ENCODE measurements at regions not wholly inside any gene's neighbourhood (a gene's known extent, or its start where the extent isn't known, plus 50 kb on each side); places are given as distances from the start of the nearest gene placed in this dataset.
"Not testable (repeated sequence)": the region's sequence is repeated elsewhere in the genome, so short reads cannot be mapped to it uniquely, and the experiment has no call there.

- Histone ChIP-seq H3K27me3 (ENCODE audit: control insufficient read depth, insufficient read depth) (no peaks in the 10 kb centered on the region), H3K27ac (ENCODE audit: low read length) (no peak overlapping the region), H3K4me1 (ENCODE audit: control insufficient read depth, insufficient read depth, low read length) (no peaks in the 10 kb centered on the region), H3K4me3 (ENCODE audit: low read length) (no peak overlapping the region), H3K9me3 (ENCODE audit: control insufficient read depth, low read length) (no peaks in the 10 kb centered on the region)
- intact Hi-C loops (cut with DNase I), result no loop called here
- ATAC-seq, result peak; percentile 21 to 26
- no peak for DNase-seq
- WGBS, result 66% methylated on average over 9 of the region's 9 CpGs
Measured at GRCh38 chr22:22788460-22789037, 99.1 kb upstream of the IGLL5 start.

GRCh38 chr22:22789233-22789921 is 98.2 kb upstream of the IGLL5 start:
- Histone ChIP-seq H3K4me3 (ENCODE audit: low read length) (no peak overlapping the region), H3K27ac (ENCODE audit: low read length) (no peak overlapping the region), H3K27me3 (ENCODE audit: control insufficient read depth, insufficient read depth) (no peaks in the 10 kb centered on the region), H3K4me1 (ENCODE audit: control insufficient read depth, insufficient read depth, low read length) (no peaks in the 10 kb centered on the region), H3K9me3 (ENCODE audit: control insufficient read depth, low read length) (no peaks in the 10 kb centered on the region)
- 67% methylated on average over 2 of the region's 2 CpGs for WGBS
- ATAC-seq (no peak), DNase-seq (no peak)
- intact Hi-C loops (cut with DNase I), result no loop called here

- ATAC-seq (no peak), DNase-seq (no peak)
- intact Hi-C loops (cut with DNase I), result no loop called here
- Histone ChIP-seq H3K9me3 (ENCODE audit: control insufficient read depth, low read length) (no peaks in the 10 kb centered on the region), H3K27ac (ENCODE audit: low read length) (no peak overlapping the region), H3K4me1 (ENCODE audit: control insufficient read depth, insufficient read depth, low read length) (no peaks in the 10 kb centered on the region), H3K27me3 (ENCODE audit: control insufficient read depth, insufficient read depth) (no peaks in the 10 kb centered on the region), H3K4me3 (ENCODE audit: low read length) (no peak overlapping the region)
- 86% methylated on average over 6 of the region's 6 CpGs for WGBS
Measured at GRCh38 chr22:22789922-22790845, 97.4 kb upstream of the IGLL5 start.

- no peak overlapping the region for H3K27ac ChIP-seq (ENCODE audit: low read length)
- ATAC-seq, result no peak
- 60% methylated on average over 10 of the region's 10 CpGs for WGBS
Measured at GRCh38 chr22:22791438-22792181, 96.0 kb upstream of the IGLL5 start.

GRCh38 chr22:22792205-22792786 is 95.3 kb upstream of the IGLL5 start:
- H3K9me3 ChIP-seq (ENCODE audit: control insufficient read depth, low read length); intact Hi-C loops (cut with DNase I); ATAC-seq; DNase-seq; H3K4me1 ChIP-seq (ENCODE audit: control insufficient read depth, insufficient read depth, low read length); H3K4me3 ChIP-seq (ENCODE audit: low read length); H3K27ac ChIP-seq (ENCODE audit: low read length); H3K27me3 ChIP-seq (ENCODE audit: control insufficient read depth, insufficient read depth): not testable (repeated sequence)
- WGBS, result 68% methylated on average over 4 of the region's 4 CpGs

More at GRCh38 chr22:22791438-22792181, 96.0 kb upstream of the IGLL5 start:
- Histone ChIP-seq H3K9me3 (ENCODE audit: control insufficient read depth, low read length) (no peaks in the 10 kb centered on the region), H3K27me3 (ENCODE audit: control insufficient read depth, insufficient read depth) (no peaks in the 10 kb centered on the region), H3K4me1 (ENCODE audit: control insufficient read depth, insufficient read depth, low read length) (no peaks in the 10 kb centered on the region), H3K4me3 (ENCODE audit: low read length) (no peak overlapping the region)
- DNase-seq, result no peak
- intact Hi-C loops (cut with DNase I), result no loop called here

- H3K27ac ChIP-seq (ENCODE audit: low read length); H3K4me1 ChIP-seq (ENCODE audit: control insufficient read depth, insufficient read depth, low read length); intact Hi-C loops (cut with DNase I); H3K4me3 ChIP-seq (ENCODE audit: low read length); H3K9me3 ChIP-seq (ENCODE audit: control insufficient read depth, low read length); DNase-seq; ATAC-seq; H3K27me3 ChIP-seq (ENCODE audit: control insufficient read depth, insufficient read depth): not testable (repeated sequence)
- WGBS, result 86% methylated on average over 2 of the region's 2 CpGs
Measured at GRCh38 chr22:22795639-22796038, 92.0 kb upstream of the IGLL5 start.

- intact Hi-C loops (cut with DNase I), result no loop called here
- WGBS, result 76% methylated on average over 2 of the region's 2 CpGs
- Histone ChIP-seq H3K27ac (ENCODE audit: low read length) (no peak overlapping the region), H3K4me1 (ENCODE audit: control insufficient read depth, insufficient read depth, low read length) (no peaks in the 10 kb centered on the region), H3K4me3 (ENCODE audit: low read length) (no peak overlapping the region), H3K9me3 (ENCODE audit: control insufficient read depth, low read length) (no peaks in the 10 kb centered on the region), H3K27me3 (ENCODE audit: control insufficient read depth, insufficient read depth) (no peaks in the 10 kb centered on the region)
- no peak for DNase-seq
- ATAC-seq, result no peak
Measured at GRCh38 chr22:22796724-22797123, 90.9 kb upstream of the IGLL5 start.

GRCh38 chr22:22798232-22798616 is 89.4 kb upstream of the IGLL5 start:
- Histone ChIP-seq H3K4me1 (ENCODE audit: control insufficient read depth, insufficient read depth, low read length) (no peaks in the 10 kb centered on the region), H3K9me3 (ENCODE audit: control insufficient read depth, low read length) (no peaks in the 10 kb centered on the region), H3K4me3 (ENCODE audit: low read length) (no peak overlapping the region), H3K27ac (ENCODE audit: low read length) (no peak overlapping the region), H3K27me3 (ENCODE audit: control insufficient read depth, insufficient read depth) (no peaks in the 10 kb centered on the region)
- ATAC-seq, result no peak
- 44% methylated on average over 3 of the region's 3 CpGs for WGBS
- no peak for DNase-seq
- intact Hi-C loops (cut with DNase I), result no loop called here

GRCh38 chr22:22798716-22799115 is 88.9 kb upstream of the IGLL5 start:
- H3K9me3 ChIP-seq (ENCODE audit: control insufficient read depth, low read length), result no peaks in the 10 kb centered on the region
- 83% methylated on average over 1 of the region's 1 CpG for WGBS
- no peak for DNase-seq
- no peaks in the 10 kb centered on the region for H3K4me1 ChIP-seq (ENCODE audit: control insufficient read depth, insufficient read depth, low read length)
- no peak for ATAC-seq
- H3K27me3 ChIP-seq (ENCODE audit: control insufficient read depth, insufficient read depth), result no peaks in the 10 kb centered on the region
- no peak overlapping the region for H3K27ac ChIP-seq (ENCODE audit: low read length)
- intact Hi-C loops (cut with DNase I), result no loop called here
- H3K4me3 ChIP-seq (ENCODE audit: low read length), result no peak overlapping the region

- intact Hi-C loops (cut with DNase I), result no loop called here
- Histone ChIP-seq H3K4me3 (ENCODE audit: low read length) (no peak overlapping the region), H3K9me3 (ENCODE audit: control insufficient read depth, low read length) (no peaks in the 10 kb centered on the region), H3K4me1 (ENCODE audit: control insufficient read depth, insufficient read depth, low read length) (no peaks in the 10 kb centered on the region), H3K27me3 (ENCODE audit: control insufficient read depth, insufficient read depth) (no peaks in the 10 kb centered on the region), H3K27ac (ENCODE audit: low read length) (no peak overlapping the region)
- ATAC-seq (no peak), DNase-seq (no peak)
- 55% methylated on average over 4 of the region's 4 CpGs for WGBS
Measured at GRCh38 chr22:22799561-22799960, 88.1 kb upstream of the IGLL5 start.

All from right cardiac atrium (tissue), 5 donors.